ENCODE measurements at regions not wholly inside any gene's neighbourhood (a gene's known extent, or its start where the extent isn't known, plus 50 kb on each side); places are given as distances from the start of the nearest gene placed in this dataset.

DNA sequence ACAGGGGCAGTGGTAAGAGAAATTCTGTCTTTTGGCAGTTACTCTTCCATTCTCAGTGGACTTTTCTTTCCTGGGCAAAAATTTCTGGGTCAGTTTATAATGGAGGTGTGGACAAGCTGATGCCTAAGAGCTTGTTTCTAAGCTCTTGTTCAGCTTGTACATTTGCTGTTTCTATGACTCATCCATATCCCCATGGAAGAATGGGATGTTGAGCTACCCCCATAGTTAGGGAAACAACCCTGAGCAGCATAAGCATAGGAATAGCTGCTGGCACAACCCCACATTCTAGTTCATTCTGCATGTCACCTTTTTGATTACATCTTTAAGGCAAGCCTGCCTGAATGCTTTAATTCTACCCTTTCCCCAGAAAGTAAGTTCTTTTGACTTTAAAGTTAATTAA is 173.3 kb downstream of the PSAT1 start:
- Histone ChIP-seq H4K20me1 (ENCODE audit: control insufficient read depth, extremely low read depth, insufficient read depth, low read length) (no peaks in the 10 kb centered on the region), H3K9ac (ENCODE audit: insufficient read depth, low read length) (no peak overlapping the region), H3K36me3 (ENCODE audit: control insufficient read depth, insufficient read depth, low read length) (no peaks in the 10 kb centered on the region), H3K4me3 (replicated peaks in 1 of 4; ENCODE audit: control extremely low read depth in 1 of 4, insufficient read depth in 1 of 4, low read depth in 3 of 4, low read length in 4 of 4) (no peak overlapping the region), H3K27me3 (ENCODE audit: control insufficient read depth, insufficient read depth, low read length) (no peaks in the 10 kb centered on the region), H3K4me2 (ENCODE audit: extremely low read depth, insufficient read depth, low read length) (no peak overlapping the region), H2AFZ (ENCODE audit: low read length) (no peak overlapping the region), H3K4me1 (ENCODE audit: control insufficient read depth, extremely low read depth, insufficient read depth, low read length) (no peaks in the 10 kb centered on the region), H3K27ac (ENCODE audit: insufficient read depth, low read length) (no peak overlapping the region), H3K9me3 (ENCODE audit: control insufficient read depth, insufficient read depth, low read depth, low read length) (no peaks in the 10 kb centered on the region), H3K79me2 (ENCODE audit: control insufficient read depth, insufficient read depth, low read length) (no peaks in the 10 kb centered on the region)
- no peak for TF ChIP-seq EZH2 (IDR thresholded peaks at IDR 0.05; ENCODE audit: low read length, missing control alignments)
- TF ChIP-seq, protein P1, sequence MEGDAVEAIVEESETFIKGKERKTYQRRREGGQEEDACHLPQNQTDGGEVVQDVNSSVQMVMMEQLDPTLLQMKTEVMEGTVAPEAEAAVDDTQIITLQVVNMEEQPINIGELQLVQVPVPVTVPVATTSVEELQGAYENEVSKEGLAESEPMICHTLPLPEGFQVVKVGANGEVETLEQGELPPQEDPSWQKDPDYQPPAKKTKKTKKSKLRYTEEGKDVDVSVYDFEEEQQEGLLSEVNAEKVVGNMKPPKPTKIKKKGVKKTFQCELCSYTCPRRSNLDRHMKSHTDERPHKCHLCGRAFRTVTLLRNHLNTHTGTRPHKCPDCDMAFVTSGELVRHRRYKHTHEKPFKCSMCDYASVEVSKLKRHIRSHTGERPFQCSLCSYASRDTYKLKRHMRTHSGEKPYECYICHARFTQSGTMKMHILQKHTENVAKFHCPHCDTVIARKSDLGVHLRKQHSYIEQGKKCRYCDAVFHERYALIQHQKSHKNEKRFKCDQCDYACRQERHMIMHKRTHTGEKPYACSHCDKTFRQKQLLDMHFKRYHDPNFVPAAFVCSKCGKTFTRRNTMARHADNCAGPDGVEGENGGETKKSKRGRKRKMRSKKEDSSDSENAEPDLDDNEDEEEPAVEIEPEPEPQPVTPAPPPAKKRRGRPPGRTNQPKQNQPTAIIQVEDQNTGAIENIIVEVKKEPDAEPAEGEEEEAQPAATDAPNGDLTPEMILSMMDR (conservative IDR thresholded peaks at IDR 0.05 in 1 of 2, IDR thresholded peaks at IDR 0.05 in 1 of 2; ENCODE audit: low read depth in 1 of 2, low read length in 2 of 2) = no peak
- DNase-seq (ENCODE audit: low read depth in 2 of 2) = no peak

DNA sequence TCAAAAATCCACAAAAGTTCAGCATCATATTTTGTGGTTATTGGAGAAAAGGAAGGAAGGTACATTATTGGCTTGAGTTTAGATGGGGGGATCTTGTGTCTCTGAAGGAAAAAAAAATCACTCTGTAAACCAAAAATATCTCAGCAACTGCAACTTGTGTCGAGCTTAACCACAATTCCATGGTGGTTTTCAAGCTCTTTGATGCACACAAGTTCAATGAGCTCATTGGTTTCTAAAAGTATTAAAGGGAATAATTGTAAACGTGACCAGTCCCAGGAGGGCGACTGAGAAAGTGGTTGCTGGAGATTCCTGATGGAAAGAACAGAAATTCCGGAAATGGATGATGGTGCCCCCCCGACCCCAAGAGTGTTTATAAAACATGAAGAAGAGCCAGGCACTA is 173.8 kb downstream of the PSAT1 start:
- Histone ChIP-seq H3K27ac (ENCODE audit: insufficient read depth, low read length) (no peak overlapping the region), H4K20me1 (ENCODE audit: control insufficient read depth, extremely low read depth, insufficient read depth, low read length) (no peaks in the 10 kb centered on the region), H3K36me3 (ENCODE audit: control insufficient read depth, insufficient read depth, low read length) (no peaks in the 10 kb centered on the region), H3K4me1 (ENCODE audit: control insufficient read depth, extremely low read depth, insufficient read depth, low read length) (no peaks in the 10 kb centered on the region), H3K9me3 (ENCODE audit: control insufficient read depth, insufficient read depth, low read depth, low read length) (no peaks in the 10 kb centered on the region), H3K4me2 (ENCODE audit: extremely low read depth, insufficient read depth, low read length) (no peak overlapping the region), H2AFZ (ENCODE audit: low read length) (no peak overlapping the region), H3K4me3 (replicated peaks in 1 of 4; ENCODE audit: control extremely low read depth in 1 of 4, insufficient read depth in 1 of 4, low read depth in 3 of 4, low read length in 4 of 4) (no peak overlapping the region), H3K9ac (ENCODE audit: insufficient read depth, low read length) (no peak overlapping the region), H3K79me2 (ENCODE audit: control insufficient read depth, insufficient read depth, low read length) (no peaks in the 10 kb centered on the region), H3K27me3 (ENCODE audit: control insufficient read depth, insufficient read depth, low read length) (no peaks in the 10 kb centered on the region)
- DNase-seq (ENCODE audit: low read depth in 2 of 2) = no peak
- TF ChIP-seq, protein P1 (conservative IDR thresholded peaks at IDR 0.05 in 1 of 2, IDR thresholded peaks at IDR 0.05 in 1 of 2; ENCODE audit: low read depth in 1 of 2, low read length in 2 of 2) = no peak
- no peak for TF ChIP-seq EZH2 (IDR thresholded peaks at IDR 0.05; ENCODE audit: low read length, missing control alignments)

DNA sequence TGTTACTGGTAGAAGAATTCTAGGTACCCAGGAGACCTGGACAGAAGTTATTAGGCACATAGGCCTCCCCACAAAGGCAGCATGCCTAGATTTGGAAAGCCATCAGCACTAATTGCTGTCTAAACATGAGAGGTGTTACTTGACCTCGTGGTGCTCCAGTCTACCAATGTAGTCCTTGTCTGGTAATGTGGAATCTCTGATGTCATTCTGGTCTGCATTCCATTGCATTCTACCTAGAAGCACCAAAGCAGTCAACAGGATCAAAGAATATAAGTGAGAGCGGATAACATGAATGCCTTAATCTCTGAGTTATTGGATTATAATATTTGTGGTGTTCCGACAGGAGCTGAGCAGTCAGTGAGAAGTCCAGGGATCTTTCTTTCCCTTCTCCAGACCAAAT is 175.2 kb downstream of the PSAT1 start:
- H3K4me1 ChIP-seq (ENCODE audit: control insufficient read depth, extremely low read depth, insufficient read depth, low read length) = no peaks in the 10 kb centered on the region
- H4K20me1 ChIP-seq (ENCODE audit: control insufficient read depth, extremely low read depth, insufficient read depth, low read length) = no peaks in the 10 kb centered on the region
- H3K9me3 ChIP-seq (ENCODE audit: control insufficient read depth, insufficient read depth, low read depth, low read length) = no peaks in the 10 kb centered on the region
- no peaks in the 10 kb centered on the region for H3K79me2 ChIP-seq (ENCODE audit: control insufficient read depth, insufficient read depth, low read length)
- TF ChIP-seq, protein P1 (conservative IDR thresholded peaks at IDR 0.05 in 1 of 2, IDR thresholded peaks at IDR 0.05 in 1 of 2; ENCODE audit: low read depth in 1 of 2, low read length in 2 of 2) = no peak
- no peak for TF ChIP-seq EZH2 (IDR thresholded peaks at IDR 0.05; ENCODE audit: low read length, missing control alignments)
- no peak overlapping the region for H3K4me2 ChIP-seq (ENCODE audit: extremely low read depth, insufficient read depth, low read length)
- H3K27ac ChIP-seq (ENCODE audit: insufficient read depth, low read length) = no peak overlapping the region
- H3K27me3 ChIP-seq (ENCODE audit: control insufficient read depth, insufficient read depth, low read length) = no peaks in the 10 kb centered on the region
- H3K36me3 ChIP-seq (ENCODE audit: control insufficient read depth, insufficient read depth, low read length) = no peaks in the 10 kb centered on the region
- H3K9ac ChIP-seq (ENCODE audit: insufficient read depth, low read length) = no peak overlapping the region
- no peak overlapping the region for H3K4me3 ChIP-seq (replicated peaks in 1 of 4; ENCODE audit: control extremely low read depth in 1 of 4, insufficient read depth in 1 of 4, low read depth in 3 of 4, low read length in 4 of 4)
- no peak overlapping the region for H2AFZ ChIP-seq (ENCODE audit: low read length)
- peak in 1 of 2 donors; percentile 36 for DNase-seq (ENCODE audit: low read depth in 2 of 2)
